ENCODE measurements at regions not wholly inside any gene's neighbourhood (a gene's known extent, or its start where the extent isn't known, plus 50 kb on each side); places are given as distances from the start of the nearest gene placed in this dataset.
"Not testable (repeated sequence)": the region's sequence is repeated elsewhere in the genome, so short reads cannot be mapped to it uniquely, and the experiment has no call there.

- H3K9ac ChIP-seq (ENCODE audit: low read length), result no peak overlapping the region
- no peaks in the 10 kb centered on the region for H3K9me3 ChIP-seq (ENCODE audit: control insufficient read depth, low read length)
- no peaks in the 10 kb centered on the region for H3K4me1 ChIP-seq (ENCODE audit: control insufficient read depth, insufficient read depth, low read length)
- H3K36me3 ChIP-seq (ENCODE audit: control insufficient read depth, insufficient read depth, low read length, severe bottlenecking), result no peaks in the 10 kb centered on the region
- no peak for DNase-seq (ENCODE audit: low read depth)
- no peaks in the 10 kb centered on the region for H3K27me3 ChIP-seq (replicated peaks; ENCODE audit: control insufficient read depth, insufficient read depth, low read length)
- H3K4me3 ChIP-seq (ENCODE audit: low read length), result no peak overlapping the region
Measured at GRCh38 chr21:14058566-14058965, 152.2 kb downstream of the LIPI start.

GRCh38 chr21:14057841-14058481 is 152.8 kb downstream of the LIPI start:
- DNase-seq (ENCODE audit: low read depth); H3K36me3 ChIP-seq (ENCODE audit: control insufficient read depth, insufficient read depth, low read length, severe bottlenecking); H3K4me1 ChIP-seq (ENCODE audit: control insufficient read depth, insufficient read depth, low read length); H3K9me3 ChIP-seq (ENCODE audit: control insufficient read depth, low read length); H3K27me3 ChIP-seq (replicated peaks; ENCODE audit: control insufficient read depth, insufficient read depth, low read length); H3K9ac ChIP-seq (ENCODE audit: low read length); H3K4me3 ChIP-seq (ENCODE audit: low read length): not testable (repeated sequence)

DNA sequence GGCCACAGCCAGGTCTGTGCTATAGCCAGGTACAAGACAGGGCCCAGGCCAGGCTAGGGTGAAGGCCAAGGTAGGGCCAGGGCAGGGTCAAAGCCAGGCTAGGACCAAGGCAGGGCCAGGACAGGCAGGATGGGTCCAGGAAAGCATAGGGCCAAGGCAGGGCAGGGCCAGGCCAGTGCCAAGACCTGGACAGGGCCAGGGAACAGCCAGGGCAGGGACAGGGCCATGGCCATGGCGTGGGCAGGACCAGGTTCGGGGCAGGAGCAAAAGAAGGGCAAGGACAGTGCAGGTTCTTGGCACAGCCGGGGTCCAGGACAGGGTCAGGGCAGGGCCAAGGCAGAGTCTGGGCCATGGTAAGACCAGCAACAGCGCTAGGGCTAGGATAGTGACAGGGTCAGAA is 153.4 kb downstream of the LIPI start:
- no peak overlapping the region for H3K9ac ChIP-seq (ENCODE audit: low read length)
- no peak for DNase-seq (ENCODE audit: low read depth)
- H3K4me1 ChIP-seq (ENCODE audit: control insufficient read depth, insufficient read depth, low read length), result no peaks in the 10 kb centered on the region
- no peaks in the 10 kb centered on the region for H3K9me3 ChIP-seq (ENCODE audit: control insufficient read depth, low read length)
- no peak overlapping the region for H3K4me3 ChIP-seq (ENCODE audit: low read length)
- no peaks in the 10 kb centered on the region for H3K27me3 ChIP-seq (replicated peaks; ENCODE audit: control insufficient read depth, insufficient read depth, low read length)
- H3K36me3 ChIP-seq (ENCODE audit: control insufficient read depth, insufficient read depth, low read length, severe bottlenecking), result no peaks in the 10 kb centered on the region

DNA sequence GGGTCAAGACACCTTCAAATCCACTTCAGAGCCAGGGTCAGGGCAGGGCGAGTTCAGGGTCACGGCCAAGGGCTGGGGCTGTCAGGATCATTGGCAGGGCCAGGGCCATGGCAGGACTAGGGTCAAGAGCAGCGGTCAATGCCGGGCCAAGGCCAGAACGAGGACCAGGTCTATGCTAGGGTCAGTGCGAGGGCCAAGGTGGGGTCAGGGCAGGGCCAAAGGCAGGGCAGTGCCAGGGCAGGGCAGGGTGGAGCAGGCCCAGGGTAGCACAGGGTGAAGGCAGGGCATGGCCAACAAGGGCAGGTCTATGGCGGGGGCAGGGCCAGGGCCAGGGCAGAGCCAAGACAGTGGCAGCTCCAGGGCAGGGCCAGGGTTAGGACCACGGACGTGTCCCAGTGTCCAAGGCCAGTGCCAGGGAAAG is 154.0 kb downstream of the LIPI start:
- no peaks in the 10 kb centered on the region for H3K4me1 ChIP-seq (ENCODE audit: control insufficient read depth, insufficient read depth, low read length)
- DNase-seq (ENCODE audit: low read depth), result no peak
- no peak overlapping the region for H3K4me3 ChIP-seq (ENCODE audit: low read length)
- H3K9ac ChIP-seq (ENCODE audit: low read length), result no peak overlapping the region
- no peaks in the 10 kb centered on the region for H3K27me3 ChIP-seq (replicated peaks; ENCODE audit: control insufficient read depth, insufficient read depth, low read length)
- H3K36me3 ChIP-seq (ENCODE audit: control insufficient read depth, insufficient read depth, low read length, severe bottlenecking), result no peaks in the 10 kb centered on the region
- no peaks in the 10 kb centered on the region for H3K9me3 ChIP-seq (ENCODE audit: control insufficient read depth, low read length)

- DNase-seq (ENCODE audit: low read depth); H3K27me3 ChIP-seq (replicated peaks; ENCODE audit: control insufficient read depth, insufficient read depth, low read length); H3K4me3 ChIP-seq (ENCODE audit: low read length); H3K9me3 ChIP-seq (ENCODE audit: control insufficient read depth, low read length); H3K9ac ChIP-seq (ENCODE audit: low read length); H3K36me3 ChIP-seq (ENCODE audit: control insufficient read depth, insufficient read depth, low read length, severe bottlenecking); H3K4me1 ChIP-seq (ENCODE audit: control insufficient read depth, insufficient read depth, low read length): not testable (repeated sequence)
Measured at GRCh38 chr21:14055746-14056515, 154.8 kb downstream of the LIPI start.

DNA sequence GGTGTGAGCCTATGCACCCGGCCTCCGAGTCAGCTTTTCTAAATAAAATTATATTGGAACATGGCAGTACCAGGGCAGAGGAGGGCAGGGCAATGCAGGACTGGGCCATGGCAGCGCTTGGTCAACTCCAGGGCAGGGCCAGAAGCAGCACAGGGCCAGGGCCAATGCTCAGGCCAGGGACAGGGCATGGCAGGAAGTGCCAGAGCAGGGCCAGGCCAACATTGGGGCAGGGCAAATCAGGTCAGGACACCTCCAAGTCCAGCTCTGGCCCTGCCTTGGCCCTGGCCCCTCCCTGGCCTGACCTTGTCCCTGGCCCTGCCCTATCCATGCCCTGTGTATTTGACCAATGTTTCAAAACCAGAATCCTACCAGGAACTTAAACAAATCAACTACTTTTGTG is 156.1 kb downstream of the LIPI start:
- Histone ChIP-seq H3K4me1 (ENCODE audit: control insufficient read depth, insufficient read depth, low read length) (no peaks in the 10 kb centered on the region), H3K36me3 (ENCODE audit: control insufficient read depth, insufficient read depth, low read length, severe bottlenecking) (no peaks in the 10 kb centered on the region), H3K27me3 (replicated peaks; ENCODE audit: control insufficient read depth, insufficient read depth, low read length) (no peaks in the 10 kb centered on the region), H3K9ac (ENCODE audit: low read length) (no peak overlapping the region), H3K9me3 (ENCODE audit: control insufficient read depth, low read length) (no peaks in the 10 kb centered on the region), H3K4me3 (ENCODE audit: low read length) (no peak overlapping the region)
- DNase-seq (ENCODE audit: low read depth), result no peak

DNA sequence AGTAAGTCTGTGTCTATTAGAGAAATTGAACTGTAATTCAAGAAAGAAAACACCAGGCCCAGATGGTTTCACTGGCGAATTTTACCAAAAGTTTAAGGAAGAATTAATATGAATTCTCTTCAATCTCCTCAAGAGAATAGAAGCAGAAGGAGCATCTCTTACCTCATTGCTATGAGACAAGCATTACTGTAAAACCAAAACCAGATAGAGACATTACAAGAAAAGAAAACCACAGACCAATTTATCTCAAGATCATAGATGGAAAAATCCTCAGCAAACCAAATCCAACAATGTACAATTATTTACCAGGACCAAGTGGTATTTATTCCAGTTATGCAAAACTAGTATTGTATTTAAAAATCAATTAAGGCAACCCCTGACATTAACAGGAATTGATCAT is 160.6 kb downstream of the LIPI start:
- Histone ChIP-seq H3K4me3 (ENCODE audit: low read length) (no peak overlapping the region), H3K36me3 (ENCODE audit: control insufficient read depth, insufficient read depth, low read length, severe bottlenecking) (no peaks in the 10 kb centered on the region), H3K4me1 (ENCODE audit: control insufficient read depth, insufficient read depth, low read length) (no peaks in the 10 kb centered on the region), H3K27me3 (replicated peaks; ENCODE audit: control insufficient read depth, insufficient read depth, low read length) (no peaks in the 10 kb centered on the region), H3K9me3 (ENCODE audit: control insufficient read depth, low read length) (no peaks in the 10 kb centered on the region), H3K9ac (ENCODE audit: low read length) (no peak overlapping the region)
- DNase-seq (ENCODE audit: low read depth), result no peak

DNA sequence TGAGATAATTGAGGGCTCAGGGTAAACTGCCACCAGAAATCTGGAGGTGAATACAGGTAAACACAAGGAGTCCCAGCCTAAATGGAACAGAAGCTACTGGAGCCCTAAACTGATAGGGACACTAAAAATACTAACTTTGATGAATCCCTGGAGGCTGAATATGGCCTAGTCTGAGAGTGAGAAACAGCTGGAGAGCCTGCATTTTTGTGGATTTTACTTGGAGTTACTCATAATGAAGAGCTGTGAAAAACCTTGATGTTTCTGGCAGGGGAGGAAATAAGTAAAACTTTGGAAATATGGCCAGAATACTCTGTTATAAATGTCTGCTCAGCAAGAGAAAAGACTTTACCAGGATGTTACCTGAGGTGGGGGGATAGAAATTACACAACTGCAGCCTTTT is 164.4 kb downstream of the LIPI start:
- no peak overlapping the region for H3K4me3 ChIP-seq (ENCODE audit: low read length)
- no peak overlapping the region for H3K9ac ChIP-seq (ENCODE audit: low read length)
- DNase-seq (ENCODE audit: low read depth), result peak; percentile 13
- no peaks in the 10 kb centered on the region for H3K4me1 ChIP-seq (ENCODE audit: control insufficient read depth, insufficient read depth, low read length)
- no peaks in the 10 kb centered on the region for H3K36me3 ChIP-seq (ENCODE audit: control insufficient read depth, insufficient read depth, low read length, severe bottlenecking)
- H3K27me3 ChIP-seq (replicated peaks; ENCODE audit: control insufficient read depth, insufficient read depth, low read length), result no peaks in the 10 kb centered on the region
- no peaks in the 10 kb centered on the region for H3K9me3 ChIP-seq (ENCODE audit: control insufficient read depth, low read length)

DNA sequence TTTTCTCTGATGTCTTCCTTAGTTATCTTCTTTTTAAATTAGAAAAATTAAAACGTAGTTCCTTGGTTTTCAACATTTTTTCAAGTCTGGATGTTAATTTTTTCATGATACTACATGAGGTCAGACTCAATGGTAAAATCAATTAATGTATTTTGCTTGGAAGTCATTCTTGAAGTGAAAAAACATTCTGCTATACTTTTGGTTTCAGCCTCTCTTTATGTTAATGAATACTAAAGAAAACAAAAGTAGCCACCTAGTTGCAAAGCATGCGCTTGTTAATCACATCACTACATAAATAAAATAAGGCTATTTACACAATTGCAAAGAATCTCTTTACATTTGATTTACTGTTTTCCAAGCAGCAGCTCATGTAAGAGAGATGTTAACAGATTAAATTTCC is 170.4 kb downstream of the LIPI start:
- H3K9ac ChIP-seq (ENCODE audit: low read length), result no peak overlapping the region
- H3K27me3 ChIP-seq (replicated peaks; ENCODE audit: control insufficient read depth, insufficient read depth, low read length), result no peaks in the 10 kb centered on the region

GRCh38 chr21:14028619-14029018 is 182.1 kb downstream of the LIPI start:
- H3K9me3 ChIP-seq (ENCODE audit: control insufficient read depth, low read length); H3K36me3 ChIP-seq (ENCODE audit: control insufficient read depth, insufficient read depth, low read length, severe bottlenecking); H3K27me3 ChIP-seq (replicated peaks; ENCODE audit: control insufficient read depth, insufficient read depth, low read length); H3K4me1 ChIP-seq (ENCODE audit: control insufficient read depth, insufficient read depth, low read length); H3K4me3 ChIP-seq (ENCODE audit: low read length); H3K9ac ChIP-seq (ENCODE audit: low read length): not testable (repeated sequence)
- DNase-seq (ENCODE audit: low read depth), result peak; percentile 3

More for the DNA sequence above, 170.4 kb downstream of the LIPI start:
- no peaks in the 10 kb centered on the region for H3K9me3 ChIP-seq (ENCODE audit: control insufficient read depth, low read length)
- H3K36me3 ChIP-seq (ENCODE audit: control insufficient read depth, insufficient read depth, low read length, severe bottlenecking), result no peaks in the 10 kb centered on the region
- no peak overlapping the region for H3K4me3 ChIP-seq (ENCODE audit: low read length)
- DNase-seq (ENCODE audit: low read depth), result no peak
- H3K4me1 ChIP-seq (ENCODE audit: control insufficient read depth, insufficient read depth, low read length), result no peaks in the 10 kb centered on the region

- H3K4me1 ChIP-seq (ENCODE audit: control insufficient read depth, insufficient read depth, low read length); H3K36me3 ChIP-seq (ENCODE audit: control insufficient read depth, insufficient read depth, low read length, severe bottlenecking); H3K9me3 ChIP-seq (ENCODE audit: control insufficient read depth, low read length); H3K27me3 ChIP-seq (replicated peaks; ENCODE audit: control insufficient read depth, insufficient read depth, low read length): not testable (repeated sequence)
- peak overlapping the region; percentile 86 for H3K4me3 ChIP-seq (ENCODE audit: low read length)
- peak; percentile 96 for DNase-seq (ENCODE audit: low read depth)
- peak overlapping the region; percentile 68 for H3K9ac ChIP-seq (ENCODE audit: low read length)
Measured at GRCh38 chr21:14027235-14027869, 183.4 kb downstream of the LIPI start.

Data from adipocyte (in vitro differentiated cells).